Right cardiac atrium (tissue), 5 donors: ENCODE measurements at regions not wholly inside any gene's neighbourhood (a gene's known extent, or its start where the extent isn't known, plus 50 kb on each side); places are given as distances from the start of the nearest gene placed in this dataset.

ENCODE experiments used
- ATAC-seq, 2 donors: fragments of 200-7000 bp; cut with Tn5 transposase; one replicate each; pipeline versions ENCODE4 v1.8.0 to v1.9.1; 2020; ENCODE audit warnings: moderate library complexity in 2 of 2, mild to moderate bottlenecking in 1 of 2
- DNase-seq, 3 donors: peaks; one replicate each; pipeline ENCODE4 v3.0.0-alpha.2; 2020
- H3K27ac ChIP-seq: one replicate; pipeline ENCODE4 v1.5.1; 2013; ENCODE audit warnings: mild to moderate bottlenecking, low read length, control low read depth, moderate library complexity
- H3K27me3 ChIP-seq: one replicate; pipeline ENCODE4 v1.6.1; 2013; ENCODE audit not compliant: control insufficient read depth, insufficient read depth
- H3K4me1 ChIP-seq: one replicate; pipeline ENCODE4 v1.6.1; 2013; ENCODE audit warnings: low read length; ENCODE audit not compliant: control insufficient read depth, insufficient read depth
- H3K4me3 ChIP-seq: one replicate; pipeline ENCODE4 v1.5.1; 2013; ENCODE audit warnings: low read length, control low read depth
- H3K9me3 ChIP-seq: one replicate; pipeline ENCODE4 v1.6.1; 2013; ENCODE audit warnings: low read length; ENCODE audit not compliant: control insufficient read depth
- WGBS: extraction: QIAGEN DNeasy Blood & Tissue Kit; methylation state at CpG from one replicate; pipeline ENCODE4 v1.1.7; 2013; 5-methylcytosine and 5-hydroxymethylcytosine counted together
- intact Hi-C, 4 donors: fragments of 100-400 bp; cut with DNase I; formaldehyde crosslinking; loops; one replicate each; pipeline versions ENCODE4 v1.11.0 to v1.14.0; 2022 to 2023
- donor health status: healthy with polysubstance abuse.
- donor health status: DM: no; HTN: yes; CAD: no.
- donor health status: DM: no; HTN: no; CAD: no.
- donor health status: DM: no; HTN: yes; CAD: no; lungs with severe emphysema.
- donor health status: DM: yes; HTN: yes; CAD: no.

DNA sequence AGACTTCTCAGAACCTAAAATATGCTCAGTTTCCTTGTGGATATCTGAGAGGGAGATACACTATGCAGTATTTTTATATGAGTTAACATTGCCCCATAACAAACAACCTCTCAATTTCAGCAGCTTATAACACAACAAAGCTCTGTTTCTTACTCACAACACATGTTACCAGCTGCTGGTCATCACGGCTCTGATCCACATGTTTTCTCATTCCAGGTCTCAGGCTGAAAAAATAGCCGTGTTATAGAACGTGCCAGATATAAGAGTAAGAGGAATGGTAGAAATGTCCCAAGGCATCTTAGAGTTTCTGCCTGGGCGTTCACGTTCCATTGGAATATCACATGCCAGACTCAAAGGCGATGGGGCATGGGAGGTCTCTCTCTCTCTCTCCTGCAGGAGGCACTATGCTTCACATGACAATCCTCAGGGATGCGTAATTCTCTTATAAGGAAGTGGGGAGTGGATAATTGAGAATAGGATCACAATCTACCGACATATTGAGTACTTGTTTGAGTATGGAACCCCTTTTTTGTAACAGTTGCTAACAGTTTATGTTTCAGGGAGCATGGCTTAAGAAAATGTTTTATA is 246.6 kb downstream of the NHLRC3 start:
- H3K4me3 ChIP-seq = no peak overlapping the region
- H3K27me3 ChIP-seq = no peaks in the 10 kb centered on the region
- H3K4me1 ChIP-seq = no peaks in the 10 kb centered on the region
- 70% methylated on average over 8 of the region's 8 CpGs for WGBS
- H3K27ac ChIP-seq = no peak overlapping the region
- DNase-seq (peak in 1 of 3 donors; percentile 18), ATAC-seq (peak; percentile 50 to 55)
- H3K9me3 ChIP-seq = no peaks in the 10 kb centered on the region
- intact Hi-C loops = no loop called here
